Cardiac septum (tissue), 1 donor: ENCODE measurements at regions not wholly inside any gene's neighbourhood (a gene's known extent, or its start where the extent isn't known, plus 50 kb on each side); places are given as distances from the start of the nearest gene placed in this dataset.
"Not testable (repeated sequence)": the region's sequence is repeated elsewhere in the genome, so short reads cannot be mapped to it uniquely, and the experiment has no call there.

Experiments used
- DNase-seq: peaks from one replicate; pipeline ENCODE4 v3.0.0-alpha.2; 2020; ENCODE audit warnings: low spot score
- intact Hi-C: fragments of 100-400 bp; cut with DNase I; formaldehyde crosslinking; loops from one replicate; pipeline ENCODE4 v1.14.0; 2022
- donor health status: DM: no; HTN: no; CAD: no.

GRCh38 chr5:87718224-87718925 is 305.6 kb upstream of the CCNH start:
- DNase-seq, intact Hi-C loops: not testable (repeated sequence)

GRCh38 chr5:87717761-87718160 is 305.0 kb upstream of the CCNH start:
- no peak for DNase-seq
- intact Hi-C loops = no loop called here

- DNase-seq = no peak
- intact Hi-C loops = no loop called here
These were observed 293.1 kb upstream of the CCNH start for GRCh38 chr5:87705876-87706275.

- intact Hi-C loops = no loop called here
- no peak for DNase-seq
These were observed 274.2 kb upstream of the CCNH start for GRCh38 chr5:87686975-87687374.

- intact Hi-C loops = no loop called here
- no peak for DNase-seq
These were observed 273.3 kb upstream of the CCNH start for GRCh38 chr5:87686018-87686417.

- intact Hi-C loops = no loop called here
- no peak for DNase-seq
These were observed 261.5 kb upstream of the CCNH start for GRCh38 chr5:87674235-87674634.

GRCh38 chr5:87671146-87671545 is 258.4 kb upstream of the CCNH start:
- intact Hi-C loops = no loop called here
- DNase-seq = no peak

- DNase-seq = no peak
- intact Hi-C loops = no loop called here
These were observed 252.4 kb upstream of the CCNH start for GRCh38 chr5:87665166-87665565.

GRCh38 chr5:87661784-87662566 is 249.2 kb upstream of the CCNH start:
- intact Hi-C loops = no loop called here
- no peak for DNase-seq

GRCh38 chr5:87653242-87653641 is 240.5 kb upstream of the CCNH start:
- no peak for DNase-seq
- intact Hi-C loops = no loop called here

GRCh38 chr5:87650284-87650683 is 237.6 kb upstream of the CCNH start:
- DNase-seq = no peak
- intact Hi-C loops = no loop called here

- intact Hi-C loops = no loop called here
- no peak for DNase-seq
These were observed 236.7 kb upstream of the CCNH start for GRCh38 chr5:87649455-87649854.

GRCh38 chr5:87645224-87645623 is 232.5 kb upstream of the CCNH start:
- no peak for DNase-seq
- intact Hi-C loops = no loop called here

- no peak for DNase-seq
- intact Hi-C loops = no loop called here
These were observed 228.2 kb upstream of the CCNH start for GRCh38 chr5:87640902-87641301.

- intact Hi-C loops = no loop called here
These were observed 214.6 kb upstream of the CCNH start for GRCh38 chr5:87627363-87627762.

GRCh38 chr5:87608385-87608784 is 195.7 kb upstream of the CCNH start:
- intact Hi-C loops = no loop called here
- DNase-seq = no peak

More at GRCh38 chr5:87627363-87627762, 214.6 kb upstream of the CCNH start:
- DNase-seq = no peak

- intact Hi-C loops = no loop called here
- no peak for DNase-seq
These were observed 192.9 kb upstream of the CCNH start for GRCh38 chr5:87605663-87606062.

- no peak for DNase-seq
- intact Hi-C loops = no loop called here
These were observed 187.0 kb upstream of the CCNH start for GRCh38 chr5:87599778-87600177.

- intact Hi-C loops = no loop called here
- DNase-seq = no peak
These were observed 185.7 kb upstream of the CCNH start for GRCh38 chr5:87598460-87598859.

- no peak for DNase-seq
- intact Hi-C loops = no loop called here
These were observed 181.8 kb upstream of the CCNH start for GRCh38 chr5:87594566-87594965.

- intact Hi-C loops = no loop called here
- no peak for DNase-seq
These were observed 176.9 kb upstream of the CCNH start for GRCh38 chr5:87589587-87589986.
